Endothelial cell (in vitro differentiated cells): ENCODE measurements at regions not wholly inside any gene's neighbourhood (a gene's known extent, or its start where the extent isn't known, plus 50 kb on each side); places are given as distances from the start of the nearest gene placed in this dataset.

Source experiments
- DNase-seq: peaks from one replicate; pipeline ENCODE4 v3.0.0; 2021; ENCODE audit warnings: low spot score
- H3K27ac Mint-ChIP-seq: one replicate; pipeline ENCODE4 v1.8.0; 2021; ENCODE audit warnings: mixed read lengths, inconsistent platforms; ENCODE audit not compliant: unreplicated experiment
- H3K27me3 Mint-ChIP-seq: one replicate; pipeline ENCODE4 v1.8.0; 2021; ENCODE audit warnings: mild to moderate bottlenecking, moderate library complexity, mixed read lengths, inconsistent platforms; ENCODE audit not compliant: unreplicated experiment
- H3K36me3 Mint-ChIP-seq: one replicate; pipeline ENCODE4 v1.8.0; 2021; ENCODE audit warnings: mild to moderate bottlenecking, low read depth, mixed read lengths, inconsistent platforms; ENCODE audit not compliant: unreplicated experiment
- H3K4me1 Mint-ChIP-seq: one replicate; pipeline ENCODE4 v1.8.0; 2021; ENCODE audit warnings: mild to moderate bottlenecking, mixed read lengths, inconsistent platforms; ENCODE audit not compliant: unreplicated experiment
- H3K4me3 Mint-ChIP-seq: one replicate; pipeline ENCODE4 v1.8.0; 2021; ENCODE audit warnings: mild to moderate bottlenecking, mixed read lengths, inconsistent platforms; ENCODE audit not compliant: unreplicated experiment
- H3K9me3 Mint-ChIP-seq: one replicate; pipeline ENCODE4 v1.8.0; 2021; ENCODE audit warnings: mixed read lengths, inconsistent platforms; ENCODE audit not compliant: unreplicated experiment
- TF ChIP-seq, protein P1 (sequence below): fragments of 200-600 bp; sonication (generic); IDR thresholded peaks from one replicate; pipeline ENCODE4 v1.5.0; 2021; ENCODE audit warnings: antibody characterized with exemption; ENCODE audit not compliant: unreplicated experiment

DNA sequence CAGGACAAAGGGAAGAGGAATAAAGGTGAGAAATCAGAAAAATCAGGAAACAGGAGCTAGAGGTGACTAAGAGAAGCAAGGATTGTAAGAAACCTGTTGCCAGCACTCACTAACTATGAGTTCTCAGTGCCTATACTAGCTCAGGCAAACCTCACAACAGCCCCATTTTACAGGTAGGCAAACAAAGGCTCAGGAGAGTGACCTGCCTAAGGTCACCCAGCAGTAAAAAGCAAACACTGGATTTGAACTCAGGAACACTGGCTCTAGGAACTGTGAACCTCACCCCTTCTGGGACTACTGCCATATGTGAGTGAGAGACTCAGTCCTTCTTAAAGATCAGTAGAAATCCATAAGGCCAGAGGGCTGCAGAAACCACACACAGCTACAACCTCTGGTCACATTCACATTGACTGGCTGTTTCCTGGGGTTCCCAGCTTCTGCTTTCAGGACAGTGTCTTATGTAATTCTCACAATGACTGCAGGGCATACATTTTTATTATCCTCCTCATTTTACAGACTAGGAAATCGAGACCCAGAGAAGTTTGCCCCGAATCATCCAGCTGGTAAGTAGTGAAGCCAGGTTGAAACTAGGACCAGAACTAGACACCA is 80.7 kb upstream of the MAFB start:
- peaks cover 3% of the 10 kb centered on the region for H3K36me3 Mint-ChIP-seq
- peaks cover 3% of the 10 kb centered on the region for H3K27me3 Mint-ChIP-seq
- no peak for DNase-seq
- peaks cover 46% of the 10 kb centered on the region for H3K4me1 Mint-ChIP-seq
- H3K9me3 Mint-ChIP-seq = no peaks in the 10 kb centered on the region
- no peak overlapping the region for H3K4me3 Mint-ChIP-seq
- TF ChIP-seq, protein P1, sequence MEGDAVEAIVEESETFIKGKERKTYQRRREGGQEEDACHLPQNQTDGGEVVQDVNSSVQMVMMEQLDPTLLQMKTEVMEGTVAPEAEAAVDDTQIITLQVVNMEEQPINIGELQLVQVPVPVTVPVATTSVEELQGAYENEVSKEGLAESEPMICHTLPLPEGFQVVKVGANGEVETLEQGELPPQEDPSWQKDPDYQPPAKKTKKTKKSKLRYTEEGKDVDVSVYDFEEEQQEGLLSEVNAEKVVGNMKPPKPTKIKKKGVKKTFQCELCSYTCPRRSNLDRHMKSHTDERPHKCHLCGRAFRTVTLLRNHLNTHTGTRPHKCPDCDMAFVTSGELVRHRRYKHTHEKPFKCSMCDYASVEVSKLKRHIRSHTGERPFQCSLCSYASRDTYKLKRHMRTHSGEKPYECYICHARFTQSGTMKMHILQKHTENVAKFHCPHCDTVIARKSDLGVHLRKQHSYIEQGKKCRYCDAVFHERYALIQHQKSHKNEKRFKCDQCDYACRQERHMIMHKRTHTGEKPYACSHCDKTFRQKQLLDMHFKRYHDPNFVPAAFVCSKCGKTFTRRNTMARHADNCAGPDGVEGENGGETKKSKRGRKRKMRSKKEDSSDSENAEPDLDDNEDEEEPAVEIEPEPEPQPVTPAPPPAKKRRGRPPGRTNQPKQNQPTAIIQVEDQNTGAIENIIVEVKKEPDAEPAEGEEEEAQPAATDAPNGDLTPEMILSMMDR = no peak
- H3K27ac Mint-ChIP-seq = no peak overlapping the region

DNA sequence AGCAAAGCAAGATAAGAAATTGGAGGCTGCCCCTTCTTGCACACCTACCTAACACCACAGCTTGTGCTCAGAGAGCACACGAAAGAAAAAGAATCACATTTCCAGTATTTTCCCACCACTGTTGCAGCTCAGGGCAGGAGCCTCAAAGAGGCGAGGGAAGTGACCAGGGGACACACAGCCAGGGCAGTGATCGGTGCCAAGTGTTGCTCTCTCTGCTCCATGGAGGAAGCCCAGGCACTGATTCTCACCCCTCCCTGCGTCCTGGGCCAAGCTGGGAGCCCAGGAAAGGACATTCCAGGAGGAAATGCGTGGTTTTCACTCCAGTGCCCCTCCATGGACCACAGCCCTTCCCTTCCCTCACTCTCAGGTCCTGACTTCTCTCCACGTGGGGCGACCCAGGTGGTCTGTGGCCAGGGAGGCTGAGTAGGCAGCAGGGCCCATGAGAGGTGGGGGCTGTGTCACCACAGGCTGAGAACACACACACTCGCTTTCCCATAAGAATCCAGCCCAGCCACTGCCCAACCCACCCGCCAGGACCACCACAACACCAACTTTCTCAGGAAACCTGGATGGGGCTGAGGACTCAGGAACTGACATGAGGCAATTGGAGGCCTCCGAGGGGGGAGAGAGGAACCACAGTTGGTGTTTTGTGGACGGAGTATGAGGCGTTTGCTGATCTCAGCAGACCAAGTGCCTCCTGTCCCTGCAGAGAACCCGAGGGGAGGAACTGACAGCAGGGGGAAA is 81.7 kb upstream of the MAFB start:
- Mint-ChIP-seq H3K4me1 (peaks cover 46% of the 10 kb centered on the region), H3K36me3 (peaks cover 3% of the 10 kb centered on the region), H3K4me3 (no peak overlapping the region), H3K27ac (no peak overlapping the region), H3K9me3 (no peaks in the 10 kb centered on the region), H3K27me3 (peaks cover 3% of the 10 kb centered on the region)
- TF ChIP-seq, protein P1 = no peak
- no peak for DNase-seq

DNA sequence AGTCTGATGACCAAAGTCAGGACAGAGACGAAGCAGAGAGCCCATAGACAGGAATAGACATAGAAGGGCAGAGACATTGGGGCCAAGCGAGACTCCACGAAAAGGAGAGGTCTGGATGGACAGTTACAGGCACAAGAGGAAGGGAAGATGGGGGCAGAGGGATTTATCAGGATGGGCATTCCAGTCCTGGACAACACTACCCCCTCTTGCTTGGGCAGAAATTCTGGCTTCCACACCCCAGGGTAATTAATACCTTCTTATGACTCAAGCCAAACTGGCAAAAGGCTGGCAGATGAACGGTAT is 82.2 kb upstream of the MAFB start:
- Mint-ChIP-seq H3K9me3 (no peaks in the 10 kb centered on the region), H3K27ac (no peak overlapping the region), H3K4me1 (peaks cover 46% of the 10 kb centered on the region), H3K4me3 (no peak overlapping the region), H3K36me3 (peaks cover 3% of the 10 kb centered on the region), H3K27me3 (peaks cover 3% of the 10 kb centered on the region)
- DNase-seq = no peak
- TF ChIP-seq, protein P1 = no peak

DNA sequence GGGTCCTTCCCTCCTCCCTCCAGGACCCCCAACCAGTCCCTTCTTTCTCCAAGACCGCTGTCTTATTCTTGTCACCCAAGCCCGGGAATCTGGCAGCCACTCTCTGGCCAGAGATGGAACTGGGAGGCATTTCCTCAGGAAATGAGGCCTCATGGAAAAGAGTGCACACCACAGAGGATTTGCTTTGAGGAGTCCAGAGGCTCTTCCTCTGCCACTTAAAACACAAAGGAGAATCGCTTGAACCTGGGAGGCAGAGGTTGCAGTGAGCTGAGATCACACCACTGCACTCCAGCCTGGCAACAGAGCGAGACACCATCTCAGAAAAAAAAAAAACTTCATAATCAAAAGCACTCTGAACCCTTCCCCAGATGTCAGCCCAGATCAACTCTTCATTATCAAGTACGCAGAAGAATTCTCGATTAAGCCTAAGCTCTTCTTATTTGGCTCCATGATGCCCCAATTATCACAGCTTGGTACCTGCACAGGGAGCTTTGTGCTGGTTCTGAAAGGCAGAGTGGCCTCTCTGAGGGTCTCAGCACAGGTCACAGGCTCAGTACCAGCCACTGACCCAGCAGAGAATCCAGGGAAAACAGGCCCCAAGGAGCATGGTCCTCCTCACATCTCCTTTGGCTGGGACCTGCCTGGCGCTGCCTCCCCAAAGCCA is 82.9 kb upstream of the MAFB start:
- Mint-ChIP-seq H3K9me3 (no peaks in the 10 kb centered on the region), H3K27ac (no peak overlapping the region), H3K4me3 (peak overlapping the region; percentile 4), H3K27me3 (peaks cover 3% of the 10 kb centered on the region), H3K4me1 (peaks cover 46% of the 10 kb centered on the region), H3K36me3 (peaks cover 3% of the 10 kb centered on the region)
- TF ChIP-seq, protein P1 = no peak
- no peak for DNase-seq

DNA sequence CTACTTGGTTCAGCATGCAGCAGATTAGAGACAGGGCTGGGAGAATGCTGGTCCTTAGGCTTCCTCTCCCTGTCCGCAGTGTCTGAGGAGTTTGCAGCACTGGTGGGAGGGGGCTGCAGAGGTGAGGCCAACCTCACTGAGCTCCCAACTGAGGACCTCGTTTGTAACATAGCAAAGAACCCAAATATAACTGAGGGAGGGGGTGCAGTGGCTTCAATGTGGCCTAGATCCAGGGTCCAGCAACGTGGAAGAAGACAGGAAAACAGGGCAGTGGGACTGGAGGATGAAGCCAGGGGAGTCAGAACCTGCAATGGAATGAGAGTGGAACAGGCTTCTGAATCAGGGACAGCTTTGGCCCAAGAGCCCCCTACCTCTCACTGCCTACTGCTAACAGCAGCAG is 84.3 kb upstream of the MAFB start:
- no peaks in the 10 kb centered on the region for H3K9me3 Mint-ChIP-seq
- DNase-seq = no peak
- no peak overlapping the region for H3K27ac Mint-ChIP-seq
- H3K4me1 Mint-ChIP-seq = peaks cover 46% of the 10 kb centered on the region
- H3K4me3 Mint-ChIP-seq = no peak overlapping the region
- peaks cover 1% of the 10 kb centered on the region for H3K27me3 Mint-ChIP-seq
- TF ChIP-seq, protein P1 = no peak
- peaks cover 3% of the 10 kb centered on the region for H3K36me3 Mint-ChIP-seq
